ENCODE measurements at regions not wholly inside any gene's neighbourhood (a gene's known extent, or its start where the extent isn't known, plus 50 kb on each side); places are given as distances from the start of the nearest gene placed in this dataset.

DNA sequence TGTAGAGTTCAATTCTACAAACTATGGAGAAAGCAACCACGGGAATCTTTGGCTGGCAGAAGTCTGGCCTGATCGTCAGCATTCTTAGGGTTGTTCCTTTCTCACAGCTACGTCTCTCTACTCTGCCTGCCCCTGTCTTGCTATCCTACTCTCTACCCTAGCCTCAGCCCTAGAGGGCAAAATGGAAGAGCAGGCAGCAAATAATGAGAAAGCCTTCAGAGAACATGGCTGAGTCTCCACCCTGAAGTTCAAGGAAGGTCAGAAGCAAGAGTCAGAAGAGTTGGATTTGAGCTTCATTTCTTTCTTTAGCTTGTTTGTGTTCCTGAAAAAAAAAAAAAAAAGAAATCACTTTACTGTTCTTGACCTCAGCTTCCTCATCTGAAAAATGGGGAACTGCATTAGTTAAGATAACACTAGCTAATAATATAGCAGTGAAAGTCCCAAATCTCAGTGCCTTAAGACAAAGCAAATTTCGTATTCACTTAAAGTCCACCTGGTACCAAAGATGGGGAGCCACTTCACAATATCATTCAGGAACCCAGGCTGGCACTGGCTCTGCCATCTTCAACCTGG is 50.2 kb upstream of the CCND2 start:
- no peak for DNase-seq

DNA sequence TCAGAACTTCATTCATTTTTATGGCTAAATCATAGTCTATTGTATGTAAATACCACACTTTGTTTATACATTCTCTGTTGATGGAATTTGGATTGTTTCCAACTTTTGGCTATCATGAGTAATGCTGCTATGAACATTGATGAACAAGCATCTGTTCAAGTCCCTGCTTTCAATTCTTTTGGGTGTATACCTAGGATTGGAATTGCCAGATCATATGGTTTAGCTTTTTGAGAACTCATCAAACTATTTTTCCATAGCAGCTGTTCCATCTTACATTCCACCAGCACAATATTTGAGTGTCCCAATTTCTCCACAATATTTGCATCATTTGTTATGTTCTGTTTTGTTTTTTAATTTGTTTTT is 52.3 kb upstream of the CCND2 start:
- DNase-seq: no peak

DNA sequence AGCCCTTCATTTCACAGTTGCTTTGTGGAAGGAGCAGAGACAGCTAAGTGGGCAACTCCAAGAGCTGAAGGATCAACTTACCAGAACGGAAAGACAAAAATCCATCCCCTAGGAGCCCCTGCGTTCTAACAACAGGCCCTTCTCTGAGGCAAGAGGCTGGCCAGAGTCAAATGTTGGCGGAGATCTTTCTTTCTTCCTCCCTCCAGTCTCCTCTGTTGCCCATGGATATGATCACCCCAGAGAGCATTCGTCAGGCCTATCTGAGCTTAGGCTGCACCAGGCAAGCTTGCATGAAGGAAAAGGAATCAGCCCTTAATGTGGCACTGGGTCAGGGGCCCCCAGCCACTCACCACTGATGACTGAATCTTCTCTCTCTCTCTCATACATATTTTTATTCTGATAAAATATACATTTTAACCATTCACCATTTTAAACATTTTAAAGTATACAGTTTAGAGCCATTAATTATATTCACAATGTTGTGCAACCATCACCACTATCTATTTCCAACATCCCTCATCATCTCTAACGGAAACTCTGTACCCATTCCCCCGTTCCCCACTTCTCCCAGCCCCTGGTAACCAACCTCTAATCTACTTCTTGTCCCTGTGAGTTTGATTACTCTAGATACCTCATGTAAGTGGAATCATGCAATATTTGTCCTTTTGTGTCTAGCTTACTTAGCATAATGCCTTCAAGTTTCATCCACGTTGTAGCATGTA is 52.9 kb upstream of the CCND2 start:
- no peak for DNase-seq

- DNase-seq: no peak
These were observed 56.5 kb upstream of the CCND2 start for GRCh38 chr12:4217091-4217490.

- no peak for DNase-seq
These were observed 57.2 kb upstream of the CCND2 start for GRCh38 chr12:4216187-4216927.

DNA sequence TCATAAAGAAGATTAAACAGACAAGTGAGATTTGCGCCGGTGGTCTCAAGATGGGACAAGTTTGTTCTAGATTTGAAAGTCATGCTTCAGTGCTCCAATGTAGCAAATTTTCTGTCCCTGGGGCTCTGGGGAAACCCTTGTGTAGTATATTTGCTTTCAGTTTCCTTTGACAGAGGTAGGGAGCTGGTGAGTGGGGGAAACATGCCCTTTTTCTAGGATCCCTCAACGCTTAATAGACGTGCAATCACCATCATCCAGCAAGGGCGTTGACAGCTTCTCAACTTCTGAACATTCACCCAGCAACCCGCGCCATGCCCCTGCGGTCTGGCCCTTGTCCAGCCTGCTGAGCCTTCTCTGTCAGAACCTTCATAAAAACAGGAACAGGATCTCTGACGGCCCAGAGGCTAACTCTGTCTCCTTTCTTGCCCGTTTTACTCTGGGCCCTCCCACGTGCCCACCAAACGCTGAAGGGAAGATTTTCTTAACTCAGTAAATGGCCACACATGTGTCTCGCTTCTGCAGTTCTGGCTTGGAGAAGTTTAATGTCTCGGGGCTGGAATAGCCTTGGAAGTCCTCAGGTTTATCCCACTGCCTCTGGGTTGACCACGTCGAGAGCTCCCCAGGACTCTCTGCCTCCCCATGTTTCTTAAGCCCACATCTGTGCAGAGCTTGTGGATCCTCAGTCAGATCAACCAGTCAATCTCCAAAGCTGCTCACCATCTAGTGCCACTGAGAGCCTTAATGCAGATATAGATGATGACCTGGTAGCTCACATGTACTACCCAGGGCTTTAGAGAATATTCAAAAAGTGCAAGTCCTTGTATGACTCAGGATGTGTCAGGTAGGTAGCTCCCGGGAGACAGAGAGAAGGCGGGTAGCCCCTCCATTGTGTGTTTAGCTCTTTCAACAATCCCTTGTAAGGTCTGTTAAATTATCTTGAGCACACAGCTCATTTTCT is 58.1 kb upstream of the CCND2 start:
- no peak for DNase-seq

- DNase-seq: no peak
These were observed 58.7 kb upstream of the CCND2 start for GRCh38 chr12:4214877-4215228.

DNA sequence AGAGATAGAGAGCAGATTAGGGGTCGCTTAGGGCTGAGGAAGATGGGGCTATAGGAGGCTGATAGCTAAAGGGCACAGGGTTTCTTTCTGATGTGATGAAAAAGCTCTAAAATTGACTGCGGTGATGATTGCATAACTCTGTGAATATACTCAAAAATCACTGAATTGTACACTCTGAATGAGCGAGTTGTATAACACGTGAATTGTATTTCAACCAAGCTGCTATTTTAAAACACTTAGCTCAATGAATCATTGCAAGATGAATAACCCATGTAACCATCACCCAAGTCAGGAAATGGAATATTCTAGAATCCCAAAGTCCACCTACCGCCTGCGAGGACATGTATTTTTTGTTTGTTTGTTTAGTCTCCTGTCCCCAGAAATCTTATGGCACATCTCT is 60.1 kb upstream of the CCND2 start:
- no peak for DNase-seq

GRCh38 chr12:4212845-4213244 is 60.7 kb upstream of the CCND2 start:
- DNase-seq: no peak

DNA sequence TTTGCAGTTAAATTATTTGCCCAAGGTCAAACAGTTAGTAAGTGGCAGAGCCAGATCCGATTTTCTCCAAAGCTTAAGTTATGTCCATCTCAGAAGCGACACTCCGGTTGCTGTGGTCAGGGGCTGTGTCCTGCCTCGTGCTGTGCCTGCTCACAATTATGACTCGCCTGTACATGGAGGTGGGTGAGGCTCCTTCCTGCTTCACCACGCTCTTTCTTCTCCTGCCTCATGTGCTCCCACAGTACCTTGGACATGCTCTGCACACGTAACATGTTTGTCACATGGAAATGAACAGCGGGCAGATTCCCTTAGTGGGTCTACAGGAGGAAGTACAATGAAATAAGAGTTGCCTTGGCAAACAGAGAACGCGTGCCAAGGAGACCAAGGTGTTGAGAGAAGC is 62.2 kb upstream of the CCND2 start:
- DNase-seq: no peak

DNA sequence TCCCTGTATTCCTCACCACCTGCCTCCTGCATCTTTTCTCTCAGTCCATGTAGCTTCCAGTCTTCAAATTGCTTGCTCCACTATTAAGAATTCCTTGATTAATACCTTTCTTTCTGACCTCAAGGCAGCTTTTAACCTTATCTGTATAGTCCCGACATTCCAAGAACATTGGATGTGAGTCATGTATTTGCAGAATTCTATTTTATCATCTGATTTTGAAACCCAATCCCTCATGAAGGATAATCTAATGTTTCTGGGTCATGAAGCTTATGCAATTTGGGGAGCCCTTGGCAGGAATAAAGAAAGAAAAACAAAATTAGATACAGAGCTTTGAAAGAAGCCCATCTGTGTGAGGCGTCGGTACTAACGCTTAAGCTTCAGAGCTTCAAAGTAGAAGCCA is 63.4 kb upstream of the CCND2 start:
- DNase-seq: no peak

GRCh38 chr12:4206470-4206869 is 67.1 kb upstream of the CCND2 start:
- no peak for DNase-seq

GRCh38 chr12:4203772-4204376 is 69.7 kb upstream of the CCND2 start:
- DNase-seq: no peak

- no peak for DNase-seq
These were observed 70.6 kb upstream of the CCND2 start for GRCh38 chr12:4202918-4203317.

DNA sequence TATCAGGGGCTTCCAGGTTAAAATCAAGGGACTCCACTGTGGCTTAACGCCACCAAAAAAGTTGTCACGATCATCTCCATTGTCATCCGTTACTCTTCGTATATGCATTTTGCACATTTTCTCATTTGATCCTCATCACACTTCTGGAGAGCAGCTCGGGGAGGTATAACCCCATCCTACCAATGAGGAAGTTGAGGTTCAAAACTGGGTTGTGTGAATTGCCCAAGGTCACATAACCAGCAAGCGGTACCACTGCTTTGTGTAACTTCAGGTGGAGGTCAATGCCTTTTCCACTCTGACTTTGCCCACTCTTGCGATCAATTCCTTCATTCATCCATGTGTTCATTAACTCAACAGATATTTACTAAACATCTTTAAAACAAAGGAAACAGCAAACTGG is 71.1 kb upstream of the CCND2 start:
- no peak for DNase-seq

GRCh38 chr12:4201333-4202100 is 72.0 kb upstream of the CCND2 start:
- DNase-seq: no peak

DNA sequence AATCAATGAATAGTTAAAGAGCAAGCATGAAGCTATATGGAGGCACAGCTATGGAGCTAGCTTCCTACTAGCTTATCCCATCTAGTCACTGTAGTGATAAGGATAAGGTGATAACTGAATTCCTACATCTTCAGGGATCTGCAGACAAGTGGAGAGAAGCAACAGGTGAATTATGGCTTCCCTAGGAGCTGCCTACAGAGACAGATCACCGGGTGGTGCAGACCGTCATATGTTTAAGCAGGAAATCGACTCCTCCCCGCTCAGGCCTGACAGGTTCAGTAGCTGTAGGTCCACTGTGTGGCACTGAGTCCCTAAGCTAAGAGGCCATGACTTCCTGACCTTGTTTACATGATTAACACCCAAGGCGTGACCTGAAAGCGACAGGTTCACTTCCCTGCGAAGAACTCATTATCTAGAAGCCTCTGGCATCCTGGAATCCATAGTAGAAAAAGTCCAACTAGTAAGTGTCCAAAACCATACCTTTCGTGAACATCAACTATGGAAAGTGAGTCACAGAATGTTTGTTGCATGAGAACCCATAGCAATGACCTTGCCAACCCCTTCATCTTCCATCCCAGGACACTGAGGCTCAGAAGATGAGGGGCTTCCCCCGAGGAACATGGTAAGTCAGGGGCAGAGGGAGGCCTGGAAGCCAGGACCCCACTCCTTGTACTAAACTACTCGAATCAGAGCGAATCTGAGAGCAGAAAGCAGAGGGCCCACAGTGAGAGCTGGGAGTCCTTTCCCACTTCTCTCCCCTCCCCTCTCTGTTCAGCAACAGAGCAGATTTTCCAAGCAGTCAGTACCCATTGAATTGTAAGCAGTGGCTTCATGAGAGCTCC is 75.4 kb upstream of the CCND2 start:
- DNase-seq: no peak

DNA sequence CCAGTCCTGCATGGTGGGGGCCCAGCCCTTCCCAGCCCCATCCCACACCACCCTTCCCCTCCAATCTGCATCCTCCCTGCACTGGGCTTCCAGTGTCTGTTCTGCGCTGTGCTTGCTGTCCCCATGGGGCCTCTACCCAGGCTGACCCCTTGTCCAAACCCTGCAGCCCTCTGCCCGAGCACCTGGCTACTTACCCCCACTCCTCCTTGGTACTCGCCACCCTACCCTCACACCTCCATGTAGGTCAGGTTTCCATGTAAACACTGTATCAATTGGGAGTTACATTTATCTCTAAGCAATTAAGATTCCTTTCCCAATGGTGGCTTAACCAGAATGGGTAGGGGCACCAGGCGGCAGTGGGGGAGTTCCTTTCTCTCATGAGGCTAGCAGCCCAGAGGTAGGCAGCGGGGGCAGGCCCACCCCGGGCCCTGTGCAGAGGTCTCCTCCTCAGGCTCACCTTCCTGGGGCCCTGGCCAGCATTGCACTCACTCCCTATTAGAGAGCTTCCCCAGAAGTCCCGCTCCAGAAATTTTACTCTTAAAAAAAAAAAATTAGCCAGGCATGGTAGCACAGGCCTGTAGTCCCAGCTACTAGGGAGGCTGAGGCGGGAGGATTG is 76.6 kb upstream of the CCND2 start:
- no peak for DNase-seq

DNA sequence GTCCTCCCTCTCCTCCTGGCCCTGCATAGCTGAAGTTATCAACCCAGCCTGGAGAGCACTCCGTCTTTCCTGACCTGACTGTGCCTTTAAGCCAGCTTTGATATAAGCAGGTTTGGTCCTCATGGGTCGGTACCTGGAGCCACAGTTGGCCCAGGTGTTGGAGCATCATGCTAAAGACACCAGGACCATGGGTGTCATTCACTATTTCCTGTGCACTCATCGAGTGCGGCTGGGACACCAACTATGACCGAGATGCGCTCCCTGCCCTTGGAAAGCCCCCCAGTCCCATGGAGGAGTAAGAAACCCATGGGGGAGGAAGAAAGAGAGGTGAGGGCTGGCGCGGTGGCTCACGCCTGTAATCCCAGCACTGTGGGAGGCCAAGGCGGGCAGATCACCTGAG is 78.9 kb upstream of the CCND2 start:
- no peak for DNase-seq

DNA sequence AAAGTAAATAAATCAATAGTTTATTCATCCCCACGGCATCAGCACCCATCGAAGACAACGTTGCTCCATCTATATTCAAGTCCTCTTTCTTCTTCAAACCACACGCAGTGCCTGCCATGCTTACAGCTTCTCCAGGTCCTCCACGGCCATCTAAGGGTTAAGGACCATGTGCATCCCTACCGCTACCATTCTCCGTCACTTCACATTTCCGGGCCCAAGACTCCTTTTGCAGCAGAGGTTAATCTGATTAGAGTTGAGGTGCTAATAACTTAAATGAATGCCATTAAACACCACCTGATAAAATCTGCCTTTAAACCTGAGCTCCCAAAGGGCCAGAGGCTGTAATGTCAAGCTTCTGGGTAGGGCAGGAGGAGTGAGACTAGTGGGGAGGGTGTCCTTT is 79.7 kb upstream of the CCND2 start:
- DNase-seq: no peak

DNA sequence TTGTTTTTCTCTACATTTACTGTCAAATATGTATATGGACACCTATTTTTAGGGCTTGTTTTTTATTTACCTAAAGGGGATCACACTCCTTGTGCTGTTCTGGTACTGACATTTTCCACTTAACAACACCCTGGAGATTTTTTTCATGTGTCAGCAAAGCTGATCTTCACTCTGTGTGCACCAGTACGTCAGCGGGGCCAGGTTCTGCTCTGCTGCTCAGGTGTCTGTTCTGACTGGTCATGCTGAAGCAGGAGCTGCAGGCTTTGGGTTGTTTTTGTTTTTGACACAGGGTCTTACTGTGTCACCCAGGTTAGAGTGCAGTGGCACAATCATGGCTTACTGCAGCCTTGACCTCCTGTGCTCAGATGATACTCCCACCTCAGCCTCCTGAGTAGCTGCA is 81.9 kb upstream of the CCND2 start:
- no peak for DNase-seq

Data from NK-92 treated with Interleukin-12 subunit alpha and Interleukin-12 subunit beta, amount 100 ng/mL, for 24 hours (cell line).